ENCODE measurements at regions not wholly inside any gene's neighbourhood (a gene's known extent, or its start where the extent isn't known, plus 50 kb on each side); places are given as distances from the start of the nearest gene placed in this dataset.
"Not testable (repeated sequence)": the region's sequence is repeated elsewhere in the genome, so short reads cannot be mapped to it uniquely, and the experiment has no call there.

DNA sequence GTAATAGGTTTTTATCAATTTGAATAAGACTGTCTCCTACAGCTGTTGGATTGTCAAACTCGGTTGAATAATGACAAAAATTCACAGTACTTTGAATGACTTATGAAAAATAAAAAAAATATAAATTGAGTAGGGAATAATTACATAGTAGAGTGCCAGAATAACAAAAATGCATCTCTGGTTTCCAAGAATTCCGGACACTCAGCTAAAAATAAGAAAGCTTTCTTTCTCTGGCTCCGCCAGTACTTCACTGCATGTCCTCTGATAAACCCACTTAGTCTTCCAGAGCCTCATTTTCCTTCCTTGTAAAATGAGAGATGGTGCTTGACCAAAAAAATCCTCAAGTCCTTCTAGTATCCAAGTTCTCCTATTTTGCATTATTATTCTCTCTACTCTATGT is 374.6 kb upstream of the LUZP2 start:
- H3K36me3 ChIP-seq: no peaks in the 10 kb centered on the region
- H3K27ac ChIP-seq: no peak overlapping the region
- H3K4me1 ChIP-seq: no peaks in the 10 kb centered on the region
- no peaks in the 10 kb centered on the region for H3K9me3 ChIP-seq (replicated peaks)
- DNase-seq: no peak
- no peak overlapping the region for H3K4me3 ChIP-seq
- no peaks in the 10 kb centered on the region for H3K27me3 ChIP-seq

DNA sequence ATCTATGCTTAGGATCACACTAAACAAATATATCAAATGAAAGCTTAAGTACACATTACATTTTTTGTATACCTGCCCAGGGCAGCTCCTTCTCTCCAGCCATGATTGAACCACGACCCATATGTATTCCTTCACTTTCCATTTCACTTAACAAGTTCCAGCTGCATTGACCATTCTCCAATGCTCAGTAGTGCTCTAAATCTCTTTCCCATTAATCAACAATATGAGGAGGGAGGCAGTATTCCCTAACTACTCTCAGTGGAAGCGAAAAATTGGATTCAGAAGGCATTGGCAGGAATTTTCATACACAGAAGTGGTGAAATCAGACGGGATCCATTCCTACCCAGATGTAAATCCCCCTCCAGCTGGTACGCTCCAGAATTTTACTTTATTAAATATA is 372.0 kb upstream of the LUZP2 start:
- H3K9me3 ChIP-seq (replicated peaks): no peaks in the 10 kb centered on the region
- no peak overlapping the region for H3K4me3 ChIP-seq
- DNase-seq: no peak
- peaks cover 6% of the 10 kb centered on the region; the same call in 1 of the 2 replicates for H3K4me1 ChIP-seq
- no peaks in the 10 kb centered on the region for H3K27me3 ChIP-seq
- H3K27ac ChIP-seq: no peak overlapping the region
- no peaks in the 10 kb centered on the region for H3K36me3 ChIP-seq

DNA sequence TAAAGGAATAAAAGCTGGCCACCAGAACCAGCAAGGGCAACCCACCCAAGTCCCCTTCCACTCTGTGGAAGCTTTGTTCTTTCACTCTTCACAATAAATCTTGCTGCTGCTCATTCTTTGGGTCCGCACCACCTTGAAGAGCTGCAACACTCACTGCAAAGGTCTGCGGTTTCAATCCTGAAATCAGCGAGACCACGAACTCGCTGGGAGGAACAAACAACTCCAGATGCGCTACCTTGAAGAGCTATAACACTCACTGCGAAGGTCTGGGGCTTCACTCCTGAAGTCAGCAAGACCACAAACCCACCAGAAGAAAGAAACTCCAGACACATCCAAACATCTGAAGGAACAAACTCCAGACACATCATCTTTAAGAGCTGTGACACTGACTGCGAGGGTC is 365.2 kb upstream of the LUZP2 start:
- Histone ChIP-seq H3K4me1 (peaks cover 7% of the 10 kb centered on the region; the same call in 1 of the 2 replicates), H3K4me3 (no peak overlapping the region), H3K27ac (no peak overlapping the region), H3K36me3 (no peaks in the 10 kb centered on the region), H3K27me3 (no peaks in the 10 kb centered on the region), H3K9me3 (replicated peaks) (no peaks in the 10 kb centered on the region)
- no peak for DNase-seq

DNA sequence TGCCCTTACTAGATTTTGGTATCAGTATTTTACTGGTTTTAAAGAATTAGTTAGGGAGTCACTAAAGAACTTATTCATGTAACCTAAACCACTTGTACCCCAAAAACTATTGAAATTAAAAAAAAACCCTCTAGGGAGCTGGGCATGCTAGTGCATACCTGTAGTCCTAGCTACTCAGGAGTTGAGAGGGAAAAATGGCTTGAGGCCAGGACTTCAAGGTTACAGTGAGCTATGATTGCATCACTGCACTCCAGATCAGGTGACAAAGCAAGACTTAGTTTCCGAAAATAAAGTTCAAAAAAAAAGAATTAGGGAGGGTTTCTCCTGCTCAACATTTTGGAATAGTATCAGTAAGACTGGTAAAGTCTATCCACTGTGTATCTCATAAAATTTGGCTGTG is 364.4 kb upstream of the LUZP2 start:
- H3K4me1 ChIP-seq: peaks cover 7% of the 10 kb centered on the region; the same call in 1 of the 2 replicates
- no peaks in the 10 kb centered on the region for H3K27me3 ChIP-seq
- H3K27ac ChIP-seq: no peak overlapping the region
- H3K36me3 ChIP-seq: no peaks in the 10 kb centered on the region
- no peaks in the 10 kb centered on the region for H3K9me3 ChIP-seq (replicated peaks)
- DNase-seq: no peak
- no peak overlapping the region for H3K4me3 ChIP-seq

DNA sequence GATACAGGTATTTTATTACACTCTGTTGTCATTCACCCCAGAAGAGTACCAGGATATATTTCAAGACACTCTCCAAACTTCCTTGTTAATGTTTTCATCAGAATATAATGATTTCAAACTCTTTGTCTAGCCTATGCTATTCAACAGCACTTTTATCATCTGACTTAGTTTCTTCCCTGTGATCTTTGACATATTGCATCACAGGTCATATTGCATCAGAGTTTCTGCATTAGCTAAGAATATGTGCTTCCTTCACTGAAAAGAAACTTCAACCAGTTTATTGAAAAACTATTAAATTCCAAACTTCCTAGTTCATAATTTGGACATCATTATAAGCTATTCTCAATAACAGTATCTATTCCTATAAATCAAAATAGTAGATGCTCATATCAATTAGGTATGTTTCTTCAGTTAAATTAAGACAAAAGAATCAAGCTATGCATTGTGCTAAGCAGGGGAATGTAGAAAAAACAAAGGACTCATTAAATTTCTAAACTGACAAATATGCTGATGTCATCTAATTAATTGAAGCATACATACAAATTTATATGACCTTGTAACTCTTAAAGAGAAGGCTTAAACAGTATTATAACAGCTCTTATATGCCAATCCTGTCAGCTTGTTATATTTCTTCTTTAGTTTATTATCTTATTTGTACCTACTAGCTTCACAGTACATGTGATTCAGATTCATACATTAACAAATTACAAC is 361.8 kb upstream of the LUZP2 start:
- no peak for DNase-seq

DNA sequence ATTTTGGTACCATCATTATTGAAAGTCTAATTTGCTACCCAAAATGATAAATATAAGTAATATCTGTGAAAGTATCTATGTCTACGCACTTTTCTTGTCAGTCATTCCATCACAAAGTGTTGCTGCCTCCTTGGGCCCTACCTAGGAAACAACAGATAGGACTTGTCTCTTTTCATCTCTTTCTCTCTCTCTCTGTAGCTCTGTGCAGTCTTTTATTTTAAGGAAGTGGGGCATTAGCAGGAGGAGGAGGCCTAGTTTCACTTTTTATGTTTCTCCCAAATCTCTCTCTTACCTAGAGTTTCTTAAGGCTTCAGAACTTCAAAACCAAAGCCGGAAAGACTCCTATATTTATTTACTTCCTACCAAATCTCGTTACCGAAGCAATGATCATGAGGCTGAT is 354.8 kb upstream of the LUZP2 start:
- DNase-seq: no peak
- Histone ChIP-seq H3K4me1 (no peaks in the 10 kb centered on the region), H3K36me3 (no peaks in the 10 kb centered on the region), H3K9me3 (replicated peaks) (no peaks in the 10 kb centered on the region), H3K4me3 (no peak overlapping the region), H3K27ac (no peak overlapping the region), H3K27me3 (no peaks in the 10 kb centered on the region)

More for the DNA sequence above, 361.8 kb upstream of the LUZP2 start:
- Histone ChIP-seq H3K4me3 (no peak overlapping the region), H3K36me3 (no peaks in the 10 kb centered on the region), H3K4me1 (no peaks in the 10 kb centered on the region), H3K9me3 (replicated peaks) (no peaks in the 10 kb centered on the region), H3K27me3 (no peaks in the 10 kb centered on the region), H3K27ac (no peak overlapping the region)

DNA sequence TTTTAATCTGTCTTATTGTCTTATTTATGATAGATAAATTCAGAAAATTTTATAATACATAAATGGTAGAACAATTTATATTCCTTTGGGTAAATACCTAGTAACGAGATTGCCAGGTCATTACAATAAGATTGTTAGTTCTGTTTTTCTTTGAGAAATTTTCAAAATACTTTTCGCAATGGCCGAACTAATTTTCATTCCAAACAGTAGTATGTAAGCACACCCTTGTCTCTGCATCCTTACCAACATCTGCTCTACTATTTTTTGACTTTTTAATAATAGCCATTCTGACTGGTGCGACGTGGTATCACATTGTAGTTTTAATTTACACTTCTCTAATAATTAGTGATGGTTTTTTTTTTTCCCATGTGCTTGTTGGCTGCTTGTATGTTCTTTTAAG is 351.4 kb upstream of the LUZP2 start:
- Histone ChIP-seq H3K27me3 (no peaks in the 10 kb centered on the region), H3K4me1 (no peaks in the 10 kb centered on the region), H3K4me3 (no peak overlapping the region), H3K36me3 (no peaks in the 10 kb centered on the region), H3K27ac (no peak overlapping the region), H3K9me3 (replicated peaks) (no peaks in the 10 kb centered on the region)
- no peak for DNase-seq

DNA sequence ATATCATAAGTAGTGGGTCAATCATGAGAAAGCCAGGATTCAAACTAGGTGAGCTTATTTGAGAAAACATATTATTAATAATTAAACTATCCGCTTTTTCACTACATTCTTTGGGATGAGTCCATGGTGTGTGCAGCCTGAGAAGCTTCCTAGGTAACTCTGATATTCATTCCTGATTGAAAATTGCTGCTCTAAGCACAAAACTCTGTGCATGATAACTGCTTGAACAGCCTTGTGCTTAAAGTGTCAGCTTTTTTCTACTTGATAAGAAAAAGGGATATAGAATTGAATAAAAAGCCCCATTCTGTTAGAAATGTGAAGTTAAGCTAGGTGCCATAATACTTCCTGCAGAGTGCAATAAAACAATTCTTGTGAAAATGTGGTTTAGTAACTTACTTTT is 343.5 kb upstream of the LUZP2 start:
- DNase-seq: no peak
- H3K36me3 ChIP-seq: no peaks in the 10 kb centered on the region
- H3K4me1 ChIP-seq: no peaks in the 10 kb centered on the region
- H3K27ac ChIP-seq: no peak overlapping the region
- no peaks in the 10 kb centered on the region for H3K9me3 ChIP-seq (replicated peaks)
- no peaks in the 10 kb centered on the region for H3K27me3 ChIP-seq
- no peak overlapping the region for H3K4me3 ChIP-seq

DNA sequence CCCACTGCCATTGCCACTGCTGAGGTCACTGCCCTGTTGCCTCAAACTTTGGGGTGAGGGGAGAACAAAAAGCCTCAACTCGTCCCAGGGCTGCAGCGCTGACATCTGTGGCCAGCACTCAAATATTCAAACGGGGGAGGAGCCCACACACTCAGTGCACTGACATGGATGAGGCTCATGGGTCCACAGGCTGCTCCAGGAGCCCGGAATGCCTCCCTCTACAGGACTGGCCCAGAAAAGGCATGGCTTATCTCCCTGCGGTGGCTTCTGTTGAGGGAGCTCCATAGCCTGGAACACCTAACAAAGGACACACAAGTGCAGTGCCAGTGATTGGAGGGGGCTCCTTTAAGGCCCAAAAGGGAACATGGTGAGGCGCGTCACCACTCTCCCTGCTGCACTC is 341.1 kb upstream of the LUZP2 start:
- H3K9me3 ChIP-seq (replicated peaks): no peaks in the 10 kb centered on the region
- no peak overlapping the region for H3K4me3 ChIP-seq
- no peaks in the 10 kb centered on the region for H3K36me3 ChIP-seq
- H3K27ac ChIP-seq: no peak overlapping the region
- H3K27me3 ChIP-seq: no peaks in the 10 kb centered on the region
- no peaks in the 10 kb centered on the region for H3K4me1 ChIP-seq
- peak; percentile 13 to 42 for DNase-seq

DNA sequence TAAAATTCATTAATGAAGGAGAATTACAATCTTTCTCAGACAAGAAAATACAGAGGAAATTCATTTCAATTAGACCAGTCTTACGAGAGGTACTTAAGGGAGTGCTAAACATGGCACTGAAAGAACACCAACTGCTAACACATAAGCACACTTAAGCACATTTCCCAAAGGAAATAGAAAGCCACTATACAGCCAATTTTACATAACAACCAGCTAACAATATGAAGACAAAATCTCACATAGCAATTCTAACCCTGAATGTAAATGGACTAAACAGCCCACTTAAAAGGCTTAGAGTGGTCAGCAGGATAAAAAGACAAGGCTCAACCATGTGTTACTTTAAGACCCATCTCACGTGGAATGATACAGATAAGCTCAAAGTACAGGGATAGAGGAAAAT is 339.5 kb upstream of the LUZP2 start:
- no peaks in the 10 kb centered on the region for H3K36me3 ChIP-seq
- DNase-seq: no peak
- H3K4me3 ChIP-seq: no peak overlapping the region
- H3K27me3 ChIP-seq: no peaks in the 10 kb centered on the region
- no peaks in the 10 kb centered on the region for H3K9me3 ChIP-seq (replicated peaks)
- H3K27ac ChIP-seq: no peak overlapping the region
- H3K4me1 ChIP-seq: no peaks in the 10 kb centered on the region

DNA sequence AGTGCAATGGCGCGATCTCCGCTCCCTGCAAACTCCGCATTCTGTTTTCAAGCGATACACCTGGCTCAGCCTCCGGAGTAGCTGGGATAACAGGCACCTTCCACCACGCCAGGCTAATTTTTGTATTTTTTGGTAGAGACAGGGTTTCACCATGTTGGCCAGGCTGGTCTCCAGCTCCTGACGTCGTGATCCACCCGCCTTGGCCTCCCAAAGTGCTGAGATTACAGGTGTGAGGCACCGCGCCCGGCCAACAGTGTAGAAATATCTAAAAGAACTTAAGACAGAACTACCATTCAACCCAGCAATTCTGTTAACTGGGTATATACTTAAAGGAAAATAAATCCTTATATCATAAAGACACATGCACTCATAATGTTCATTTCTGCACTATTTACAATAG is 335.3 kb upstream of the LUZP2 start:
- H3K9me3 ChIP-seq (replicated peaks): no peaks in the 10 kb centered on the region
- no peak overlapping the region for H3K27ac ChIP-seq
- H3K4me1 ChIP-seq: no peaks in the 10 kb centered on the region
- no peak overlapping the region for H3K4me3 ChIP-seq
- no peak for DNase-seq
- no peaks in the 10 kb centered on the region for H3K27me3 ChIP-seq
- no peaks in the 10 kb centered on the region for H3K36me3 ChIP-seq

DNA sequence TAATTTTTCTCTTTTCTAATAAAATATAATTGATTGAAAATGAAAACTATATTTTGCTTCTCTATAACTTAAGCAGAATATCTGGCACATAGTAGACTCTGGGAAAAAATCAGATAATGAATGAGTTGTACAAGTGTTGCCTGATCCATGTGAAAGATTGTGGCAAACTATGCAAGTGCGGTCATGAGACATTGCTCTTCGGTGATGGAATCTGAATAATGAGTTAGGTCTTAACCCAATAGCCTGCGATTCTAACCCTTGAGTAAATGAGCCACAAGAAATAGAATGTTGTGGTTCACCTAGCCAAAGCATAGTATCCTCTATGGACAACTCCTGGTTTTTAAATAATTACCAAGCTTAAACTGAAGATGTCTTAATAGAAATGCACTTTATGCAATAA is 333.7 kb upstream of the LUZP2 start:
- H3K36me3 ChIP-seq: no peaks in the 10 kb centered on the region
- H3K27me3 ChIP-seq: no peaks in the 10 kb centered on the region
- no peaks in the 10 kb centered on the region for H3K4me1 ChIP-seq
- H3K27ac ChIP-seq: no peak overlapping the region
- no peak for DNase-seq
- H3K4me3 ChIP-seq: no peak overlapping the region
- no peaks in the 10 kb centered on the region for H3K9me3 ChIP-seq (replicated peaks)

DNA sequence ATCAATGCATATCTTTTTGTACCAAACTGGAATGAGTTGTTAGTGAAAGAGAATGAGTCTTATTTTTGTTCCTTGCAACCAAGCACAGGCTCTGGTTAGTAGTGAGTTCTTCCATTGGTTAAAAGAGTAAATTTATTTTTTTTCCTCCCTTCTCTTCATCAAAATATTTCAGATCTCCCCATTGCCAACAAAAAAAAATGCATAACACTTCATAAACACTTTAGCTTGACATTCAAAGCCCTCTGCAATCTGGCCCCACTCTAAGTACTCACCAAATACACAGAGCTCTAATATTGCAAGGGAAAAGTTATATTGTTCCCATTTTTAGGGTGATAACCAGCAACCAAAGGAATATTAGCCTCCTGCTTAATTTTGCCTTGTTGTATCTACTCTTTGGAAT is 333.0 kb upstream of the LUZP2 start:
- Histone ChIP-seq H3K4me3 (no peak overlapping the region), H3K4me1 (no peaks in the 10 kb centered on the region), H3K36me3 (no peaks in the 10 kb centered on the region), H3K9me3 (replicated peaks) (no peaks in the 10 kb centered on the region), H3K27me3 (no peaks in the 10 kb centered on the region), H3K27ac (no peak overlapping the region)
- no peak for DNase-seq

DNA sequence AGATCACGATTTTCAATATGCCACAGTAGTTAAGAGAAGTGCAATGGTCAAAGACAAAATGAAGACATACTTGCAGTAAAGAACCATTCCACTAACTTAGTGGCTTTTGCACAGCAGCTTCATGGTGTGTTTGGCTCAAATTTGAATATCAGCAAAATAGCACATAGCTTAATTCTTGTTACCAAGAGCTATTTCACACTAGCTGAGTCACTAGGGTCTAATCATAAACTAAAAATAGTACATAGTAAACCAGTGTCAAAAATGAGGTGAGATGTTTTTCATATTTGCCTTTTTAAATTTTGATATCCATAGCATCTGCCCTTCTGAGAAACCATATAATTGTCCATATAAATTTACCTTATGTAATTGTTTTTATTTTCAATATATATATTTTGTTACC is 325.0 kb upstream of the LUZP2 start:
- no peak overlapping the region for H3K27ac ChIP-seq
- H3K9me3 ChIP-seq (replicated peaks): no peaks in the 10 kb centered on the region
- no peaks in the 10 kb centered on the region for H3K4me1 ChIP-seq
- DNase-seq: no peak
- no peaks in the 10 kb centered on the region for H3K27me3 ChIP-seq
- H3K4me3 ChIP-seq: no peak overlapping the region
- no peaks in the 10 kb centered on the region for H3K36me3 ChIP-seq

DNA sequence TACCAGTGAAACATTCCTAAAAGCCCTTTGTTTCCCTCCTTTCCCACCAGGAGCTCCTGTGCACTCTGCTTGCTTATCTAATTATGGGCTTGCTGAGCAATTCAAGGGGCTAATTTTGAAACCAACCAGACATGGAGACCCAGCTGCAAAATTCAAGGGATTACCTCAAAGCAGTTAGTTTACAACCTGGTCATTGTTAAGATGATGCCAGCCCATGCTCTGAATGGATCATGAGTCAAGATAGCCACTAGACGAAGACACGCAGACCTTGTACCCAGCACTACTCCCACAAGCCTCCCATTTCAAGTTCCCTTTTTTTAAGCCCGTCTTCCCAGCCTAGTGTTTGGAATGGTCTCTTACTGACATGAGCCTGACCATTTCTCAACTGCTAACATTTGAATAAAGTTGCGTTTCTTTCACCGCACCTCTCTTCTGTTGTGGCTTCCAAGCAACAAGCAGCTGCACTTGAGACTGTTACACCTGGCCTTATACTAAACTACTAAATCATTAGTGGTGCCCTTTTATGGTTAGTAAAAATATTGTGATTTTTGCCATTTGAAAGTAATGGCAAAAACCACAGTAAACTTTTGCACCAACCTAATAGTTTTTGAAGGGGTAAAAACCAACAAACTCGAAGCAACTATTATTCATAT is 315.3 kb upstream of the LUZP2 start:
- DNase-seq: no peak
- no peak overlapping the region for H3K4me3 ChIP-seq
- H3K36me3 ChIP-seq: no peaks in the 10 kb centered on the region
- H3K9me3 ChIP-seq (replicated peaks): peaks cover 2% of the 10 kb centered on the region; the same call in 1 of the 2 replicates
- H3K27me3 ChIP-seq: no peaks in the 10 kb centered on the region
- H3K27ac ChIP-seq: no peak overlapping the region
- H3K4me1 ChIP-seq: no peaks in the 10 kb centered on the region

DNA sequence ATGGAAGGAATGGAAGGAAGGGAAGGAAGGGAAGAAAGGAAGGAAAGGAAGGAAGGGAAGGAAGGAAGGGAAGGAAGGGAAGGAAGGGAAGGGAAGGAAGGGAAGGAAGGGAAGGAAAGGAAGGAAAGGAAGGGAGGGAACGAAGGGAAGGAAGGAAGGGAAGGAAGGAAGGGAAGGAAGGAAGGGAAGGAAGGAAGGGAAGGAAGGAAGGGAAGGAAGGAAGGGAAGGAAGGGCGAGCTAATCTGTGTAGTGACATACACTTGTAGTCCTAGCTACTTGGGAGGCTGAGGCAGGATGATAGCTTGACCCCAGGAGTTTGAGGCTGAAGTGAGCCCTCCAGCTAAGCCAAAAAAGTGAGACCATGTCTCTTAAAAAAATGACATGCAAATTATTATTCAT is 311.3 kb upstream of the LUZP2 start:
- not testable (repeated sequence) for DNase-seq; H3K27ac ChIP-seq; H3K27me3 ChIP-seq; H3K4me3 ChIP-seq; H3K4me1 ChIP-seq; H3K9me3 ChIP-seq (replicated peaks); H3K36me3 ChIP-seq
